ENCODE measurements at regions not wholly inside any gene's neighbourhood (a gene's known extent, or its start where the extent isn't known, plus 50 kb on each side); places are given as distances from the start of the nearest gene placed in this dataset.
"Not testable (repeated sequence)": the region's sequence is repeated elsewhere in the genome, so short reads cannot be mapped to it uniquely, and the experiment has no call there.

DNA sequence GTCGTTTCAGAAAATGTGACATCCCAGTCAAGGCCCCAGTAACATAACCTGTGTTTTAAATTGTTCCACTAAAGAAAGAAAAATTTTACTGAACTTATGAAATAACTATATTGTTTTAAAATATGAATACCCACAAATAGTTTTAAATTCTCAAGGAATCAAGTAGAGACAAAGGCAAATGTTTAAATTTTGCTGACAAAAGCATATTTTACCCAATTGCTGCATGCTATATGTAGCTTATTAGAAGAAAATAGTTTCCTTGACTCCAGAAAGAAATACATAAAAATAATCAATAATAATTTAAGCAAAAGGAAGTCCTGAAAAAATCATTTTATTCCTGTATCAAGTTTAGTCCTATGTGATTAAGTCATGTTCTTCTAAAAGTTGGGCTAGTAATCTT is 481.3 kb upstream of the ADGRL3 start:
- DNase-seq: no peak

GRCh38 chr4:60721685-60722084 is 478.4 kb upstream of the ADGRL3 start:
- DNase-seq: no peak

DNA sequence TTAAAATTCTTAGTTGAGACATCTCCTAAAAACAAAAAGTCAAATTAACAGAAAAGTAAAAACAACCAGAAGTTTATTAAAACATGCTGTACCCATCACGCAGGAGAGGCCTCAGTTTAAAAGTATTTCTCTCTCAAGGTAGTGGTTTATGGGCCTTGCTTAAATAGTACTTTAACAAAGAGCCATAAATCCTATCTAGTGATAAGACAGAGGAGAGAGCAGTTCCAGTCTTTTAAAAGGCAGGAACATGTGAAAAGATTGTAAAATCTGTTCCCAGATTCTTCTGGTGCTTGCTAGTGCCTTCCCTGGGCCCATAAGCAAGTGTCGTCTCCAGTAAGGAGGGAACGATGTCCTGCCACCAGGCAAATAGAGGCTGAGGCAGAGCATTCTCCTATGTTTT is 476.3 kb upstream of the ADGRL3 start:
- no peak for DNase-seq

DNA sequence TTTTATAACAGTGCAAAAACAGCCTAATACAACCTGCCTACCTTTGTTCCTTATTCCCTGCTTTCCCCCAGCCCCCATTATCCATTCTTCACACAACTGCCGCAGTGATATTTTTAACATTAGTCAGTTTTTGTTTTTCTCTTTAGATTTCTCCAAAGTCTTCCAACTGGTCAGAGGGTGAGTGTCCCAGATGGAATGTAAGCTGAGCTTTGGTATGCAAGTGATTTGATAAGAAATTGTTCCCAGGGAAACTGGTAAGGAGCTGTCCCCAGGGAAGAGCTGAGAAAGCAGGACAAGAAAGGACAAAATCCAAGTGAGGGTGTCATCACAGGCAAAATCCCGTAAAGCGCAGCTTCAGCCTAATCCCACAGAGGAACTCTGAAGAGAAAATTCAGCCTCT is 475.5 kb upstream of the ADGRL3 start:
- no peak for DNase-seq

- DNase-seq: no peak
Measured at GRCh38 chr4:60726779-60727178, 473.3 kb upstream of the ADGRL3 start.

DNA sequence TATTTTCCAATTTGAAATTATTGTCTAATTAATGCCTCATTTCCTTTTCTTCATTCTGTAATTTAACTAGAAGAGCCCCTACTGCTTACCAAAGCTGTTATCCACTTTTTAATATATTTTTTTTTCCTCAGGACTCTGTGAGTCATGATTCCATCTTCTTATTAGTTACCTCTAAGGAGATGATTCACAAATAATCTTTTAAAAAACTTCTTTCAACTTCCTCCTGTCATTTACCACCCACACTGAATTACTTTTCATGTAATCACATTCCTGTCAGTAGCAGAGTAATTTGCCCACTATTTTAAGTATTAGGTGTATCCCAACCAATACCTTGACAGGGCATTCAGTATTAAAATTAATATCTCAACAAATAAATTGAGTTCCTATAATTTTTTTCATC is 470.9 kb upstream of the ADGRL3 start:
- DNase-seq: no peak

DNA sequence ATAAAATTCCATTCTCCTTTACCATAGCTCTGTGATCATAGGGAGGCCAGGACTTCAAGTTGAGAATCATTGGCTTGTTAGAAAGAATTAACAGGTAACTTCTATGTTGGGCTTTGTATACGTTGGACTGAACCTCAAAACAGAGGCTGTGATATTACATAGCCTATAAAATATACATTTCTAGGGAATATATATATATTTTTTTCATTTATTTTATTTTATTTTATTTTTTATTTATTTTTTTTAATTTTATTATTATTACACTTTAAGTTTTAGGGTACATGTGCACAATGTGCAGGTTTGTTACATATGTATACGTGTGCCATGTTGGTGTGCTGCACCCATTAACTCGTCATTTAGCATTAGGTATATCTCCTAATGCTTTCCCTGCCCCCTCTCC is 470.4 kb upstream of the ADGRL3 start:
- DNase-seq: not testable (repeated sequence)

GRCh38 chr4:60737858-60738257 is 462.3 kb upstream of the ADGRL3 start:
- DNase-seq: no peak

- DNase-seq: no peak
Measured at GRCh38 chr4:60743654-60744053, 456.5 kb upstream of the ADGRL3 start.

- no peak for DNase-seq
Measured at GRCh38 chr4:60744767-60745166, 455.4 kb upstream of the ADGRL3 start.

DNA sequence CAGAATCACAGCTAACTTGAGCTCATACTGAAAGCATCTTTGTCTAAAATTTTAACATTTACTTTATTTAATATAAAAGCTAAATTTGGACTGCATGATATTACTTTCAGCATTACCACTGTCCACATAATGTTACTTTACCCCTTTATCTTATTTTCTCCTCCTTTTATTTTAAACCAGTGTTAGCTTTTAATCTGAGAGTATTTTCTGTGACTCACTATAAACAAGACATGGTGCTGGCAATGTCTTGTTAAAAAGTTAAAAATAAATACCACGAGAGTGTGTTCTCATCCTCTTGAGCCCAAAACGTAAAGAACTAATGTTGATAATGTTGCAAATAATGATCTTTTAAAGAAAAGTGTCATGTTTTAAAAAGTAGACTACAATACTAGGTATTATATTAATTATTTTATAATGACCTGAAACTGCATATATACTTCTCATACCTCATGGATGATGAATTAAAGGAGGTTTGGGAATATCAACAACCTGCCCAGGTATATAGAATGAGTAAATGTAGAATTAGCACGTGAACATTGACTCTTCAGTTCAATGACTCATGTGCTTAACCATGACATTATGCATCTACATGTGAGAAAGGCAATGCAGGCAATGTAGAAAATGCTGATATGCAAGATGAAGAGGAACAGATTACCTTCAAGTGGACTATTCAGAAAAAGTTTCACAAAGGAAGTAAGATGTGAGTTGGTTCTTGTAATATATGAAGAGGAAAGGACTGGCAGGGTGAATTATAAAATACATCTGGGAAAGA is 454.1 kb upstream of the ADGRL3 start:
- no peak for DNase-seq

- DNase-seq: no peak
Measured at GRCh38 chr4:60750962-60751361, 449.2 kb upstream of the ADGRL3 start.

DNA sequence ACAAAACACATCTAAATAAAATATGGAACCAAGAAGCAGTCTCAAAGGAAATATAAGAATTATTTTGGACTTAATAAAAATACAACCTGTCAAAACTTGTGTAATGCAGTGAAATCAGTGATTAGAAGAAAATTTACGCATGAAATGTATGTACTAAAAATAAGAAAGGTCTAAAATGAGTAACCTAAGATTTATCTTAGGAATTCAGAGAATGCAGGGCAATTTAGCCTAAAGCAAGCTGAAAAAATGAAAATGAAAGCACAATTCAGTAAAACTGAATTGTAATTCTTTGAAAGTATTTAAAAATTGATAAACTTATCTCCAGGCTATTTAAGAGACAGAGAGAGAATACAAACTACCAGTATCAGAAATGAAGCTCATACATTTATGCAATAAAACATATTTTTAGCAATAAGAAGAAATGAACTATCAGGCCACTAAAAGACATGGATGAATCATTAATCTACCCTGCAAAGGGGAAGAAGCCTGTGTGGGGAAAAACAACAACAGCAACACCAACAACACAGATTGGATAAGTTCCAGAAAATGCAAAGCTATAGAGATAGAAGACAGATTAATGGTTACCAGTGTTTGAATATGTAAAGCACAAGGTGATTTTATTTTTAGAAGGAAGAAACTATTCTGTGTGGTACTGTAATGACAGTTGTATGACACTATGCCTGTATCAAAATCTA is 442.0 kb upstream of the ADGRL3 start:
- DNase-seq: no peak

GRCh38 chr4:60759518-60760245 is 440.4 kb upstream of the ADGRL3 start:
- DNase-seq: no peak

DNA sequence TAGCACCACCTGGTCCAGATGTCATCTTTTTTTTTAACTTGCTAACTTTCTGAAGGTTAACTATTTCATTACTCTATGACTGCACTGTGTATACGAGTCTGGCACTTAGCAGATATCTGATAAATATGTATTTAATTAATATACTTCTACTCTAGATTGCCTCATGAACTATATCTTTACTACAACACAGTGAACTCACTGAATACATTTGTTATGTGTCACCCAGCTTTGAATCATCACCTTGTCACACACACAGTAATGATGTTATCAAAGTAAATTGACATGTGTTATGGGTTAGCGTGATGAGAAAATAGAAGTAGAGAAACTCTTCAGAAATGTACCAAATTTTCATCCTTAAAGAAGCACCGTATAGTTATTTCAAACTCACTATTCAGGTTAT is 419.3 kb upstream of the ADGRL3 start:
- no peak for DNase-seq

- DNase-seq: no peak
Measured at GRCh38 chr4:60790608-60791007, 409.5 kb upstream of the ADGRL3 start.

GRCh38 chr4:60794372-60794771 is 405.8 kb upstream of the ADGRL3 start:
- DNase-seq: no peak

DNA sequence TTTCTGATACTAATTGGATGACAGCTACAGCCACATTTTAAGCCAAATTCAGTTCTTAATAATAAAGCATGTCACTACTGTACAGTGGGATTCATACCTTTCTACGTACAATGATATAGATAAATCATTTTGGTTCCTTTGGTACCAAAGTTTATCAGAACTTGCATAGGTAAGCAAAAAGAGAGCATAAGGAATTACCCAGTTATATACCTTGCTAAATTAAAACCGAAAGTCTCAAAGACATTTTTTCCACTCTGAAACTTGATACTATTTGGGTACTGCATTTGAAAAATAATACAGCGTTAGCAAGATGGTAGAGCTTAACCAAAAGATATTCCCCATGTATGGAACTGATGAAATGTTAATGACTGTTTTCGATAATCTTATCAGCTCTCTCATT is 400.9 kb upstream of the ADGRL3 start:
- DNase-seq: no peak

DNA sequence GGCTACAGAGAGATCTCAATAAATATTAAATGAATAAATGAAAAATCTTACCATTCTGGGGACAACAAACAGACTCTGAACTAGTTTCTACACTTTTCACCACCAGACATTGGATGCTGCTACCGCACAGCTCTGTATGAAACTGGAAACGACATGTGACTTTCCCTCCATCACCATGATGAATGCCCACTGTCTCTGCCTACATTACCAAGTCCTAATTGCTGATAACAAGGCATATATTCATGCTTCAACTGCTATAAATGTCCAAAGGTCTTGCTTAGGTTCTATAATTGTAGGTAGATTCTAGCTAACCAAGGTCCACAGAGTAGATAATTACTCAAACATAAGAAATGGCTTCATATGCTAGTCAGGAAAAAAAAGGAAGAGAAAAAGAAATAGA is 399.4 kb upstream of the ADGRL3 start:
- no peak for DNase-seq

- peak; percentile 21 to 37 (median 26) for DNase-seq
Measured at GRCh38 chr4:60805500-60806313, 394.4 kb upstream of the ADGRL3 start.

- no peak for DNase-seq
Measured at GRCh38 chr4:60808726-60809485, 391.2 kb upstream of the ADGRL3 start.

DNA sequence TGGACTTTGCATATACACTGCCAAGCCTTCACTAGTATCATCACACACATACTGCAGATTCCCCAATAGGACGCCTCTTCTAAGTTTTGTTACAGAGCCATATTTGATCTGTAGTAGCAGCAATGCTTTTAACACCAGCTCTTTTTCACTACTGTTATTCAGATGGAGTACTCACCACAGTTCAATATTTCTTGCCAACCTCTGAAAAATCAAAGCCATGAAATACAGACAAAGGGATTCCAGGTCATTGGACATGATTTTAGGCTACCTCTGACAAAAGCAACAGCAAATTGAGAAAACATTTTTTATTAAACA is 390.7 kb upstream of the ADGRL3 start:
- no peak for DNase-seq

DNA sequence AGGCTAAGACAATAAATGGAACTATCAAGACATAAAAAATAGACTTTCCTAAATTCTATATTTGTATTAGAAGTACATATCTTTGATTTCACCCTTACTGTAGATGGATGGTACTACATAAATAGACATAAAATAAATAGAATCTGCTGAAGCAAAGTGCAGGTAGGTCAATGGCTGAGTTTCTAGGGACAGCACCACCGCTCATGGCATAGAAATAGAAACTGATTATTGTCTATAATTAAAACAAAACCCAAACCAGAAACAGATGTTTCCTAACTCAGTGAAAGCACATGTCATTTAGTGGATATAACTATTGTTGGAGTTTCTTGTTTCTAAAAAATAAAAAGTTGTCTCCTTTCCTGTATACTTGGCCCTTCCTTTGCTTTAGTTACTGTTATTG is 387.3 kb upstream of the ADGRL3 start:
- DNase-seq: no peak

All from suppressor macrophage treated with lipopolysaccharide for 1 hour (primary cell).